DMS153 treated with DMSO at 0.1 percent for 48 hours (cell line): ENCODE measurements at regions not wholly inside any gene's neighbourhood (a gene's known extent, or its start where the extent isn't known, plus 50 kb on each side); places are given as distances from the start of the nearest gene placed in this dataset.
"Not testable (repeated sequence)": the region's sequence is repeated elsewhere in the genome, so short reads cannot be mapped to it uniquely, and the experiment has no call there.

Source experiments
- DNase-seq: peaks from one replicate; lab custom pipeline; 2025; ENCODE audit not compliant: unreplicated experiment; lab: John Stamatoyannopoulos, UW

DNA sequence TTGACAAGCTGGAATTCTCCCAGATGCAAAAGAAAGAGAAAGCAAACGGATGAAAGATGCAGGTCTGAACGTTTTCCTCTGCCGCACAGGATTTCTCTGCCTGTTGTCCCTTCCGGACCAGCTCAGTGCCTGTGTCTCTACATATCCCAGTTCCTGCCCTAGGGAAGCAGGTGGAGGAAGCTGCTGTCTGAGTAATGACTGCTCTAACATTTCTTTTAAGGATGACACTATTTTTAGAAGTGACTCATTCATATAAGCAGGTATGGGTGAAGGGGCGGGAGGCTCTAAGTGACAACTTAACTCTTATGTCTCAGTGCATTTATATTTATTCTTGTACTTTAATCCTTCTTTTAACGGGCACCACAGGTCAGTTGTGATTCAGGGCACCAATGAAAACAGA, 128.8 kb downstream of the SLC24A2 start:
- no peak for DNase-seq

DNA sequence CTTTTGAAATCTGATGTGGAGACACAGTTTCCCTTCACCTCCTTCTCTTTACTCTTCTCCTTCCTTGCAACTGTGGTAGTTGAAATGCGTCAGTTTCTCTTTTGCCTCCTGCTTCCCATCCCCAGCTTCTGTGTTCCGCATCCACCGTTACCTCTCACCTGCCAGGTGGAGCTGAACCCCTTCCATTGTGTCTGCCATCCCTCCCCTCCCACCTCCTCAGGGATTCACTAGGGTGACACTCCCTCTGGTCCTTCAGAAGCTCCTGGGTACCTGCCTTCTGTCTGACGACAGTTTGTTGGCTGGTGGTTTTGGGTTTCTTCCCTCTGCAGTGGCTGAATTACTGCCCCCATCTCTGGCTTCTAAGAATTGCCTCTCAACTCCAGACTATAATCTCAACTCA, 132.1 kb downstream of the SLC24A2 start:
- no peak for DNase-seq

DNA sequence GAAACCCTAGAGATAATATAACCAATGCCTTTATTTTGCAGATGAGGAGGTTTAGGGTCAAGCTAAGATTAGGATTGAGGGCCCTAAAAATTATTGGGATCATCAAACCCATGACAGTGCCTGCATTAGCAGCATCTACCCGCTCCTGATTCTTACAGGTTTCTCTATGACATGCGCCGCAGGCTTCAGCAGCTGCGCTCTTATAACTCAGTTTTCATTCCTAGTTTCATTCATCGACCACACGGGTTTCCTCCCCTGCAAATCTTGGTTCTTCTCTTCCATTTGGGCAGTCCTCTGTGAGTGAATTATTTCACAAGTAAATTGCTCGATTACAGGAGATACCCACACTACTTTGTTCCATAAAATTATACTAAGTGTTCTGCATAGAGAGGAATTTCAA, 137.2 kb downstream of the SLC24A2 start:
- DNase-seq = no peak

DNA sequence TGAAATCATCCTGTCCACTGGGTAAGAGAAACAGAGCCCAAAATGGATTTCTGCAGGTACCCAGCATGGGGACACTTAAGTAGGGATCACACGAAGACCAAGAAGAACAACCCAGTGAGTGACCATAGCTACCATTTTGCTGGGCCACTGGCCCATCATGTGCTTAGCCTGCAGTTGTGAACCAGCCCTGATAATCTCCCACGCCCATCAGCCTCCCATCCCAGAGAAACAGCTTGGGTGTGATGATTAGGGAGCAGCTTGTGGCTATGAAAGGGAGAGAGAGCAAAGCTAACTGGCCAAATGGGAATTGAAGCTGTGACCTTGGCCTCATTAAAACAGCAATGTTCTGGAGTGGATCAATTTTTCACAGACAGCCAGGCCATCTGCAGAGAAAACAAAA, 138.5 kb downstream of the SLC24A2 start:
- DNase-seq = no peak

DNA sequence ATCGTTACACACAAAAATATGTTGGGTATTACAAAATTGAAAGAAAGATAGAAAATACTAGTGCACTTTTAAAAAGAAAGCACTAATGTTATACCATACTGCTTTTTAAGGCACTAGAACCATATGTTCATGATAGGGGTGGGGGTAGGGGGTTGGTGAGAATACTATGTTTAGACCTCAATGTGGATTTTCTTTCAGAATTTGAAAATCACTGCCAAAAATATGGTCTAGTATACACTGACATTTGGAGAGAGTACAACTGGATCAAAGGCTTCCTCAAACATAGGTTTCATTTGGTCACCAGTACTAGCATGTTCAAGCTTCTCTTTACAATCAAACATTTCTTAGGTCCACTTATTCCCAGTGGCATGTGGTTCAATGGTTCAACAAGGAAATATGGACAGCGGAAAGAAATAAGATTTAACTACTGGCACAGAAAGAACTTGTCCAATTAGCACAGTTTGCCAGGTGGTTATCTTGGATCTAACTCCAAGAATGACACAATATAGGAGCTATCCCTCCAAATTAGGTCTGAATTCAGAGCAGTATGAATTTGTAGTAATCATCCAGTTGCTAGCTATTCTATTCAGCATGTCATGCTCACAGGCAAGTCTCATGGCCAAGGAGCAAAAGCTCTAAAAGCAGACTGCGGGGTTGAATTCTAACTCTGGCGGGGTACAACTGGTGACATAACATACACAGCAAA, 139.3 kb downstream of the SLC24A2 start:
- no peak for DNase-seq

DNA sequence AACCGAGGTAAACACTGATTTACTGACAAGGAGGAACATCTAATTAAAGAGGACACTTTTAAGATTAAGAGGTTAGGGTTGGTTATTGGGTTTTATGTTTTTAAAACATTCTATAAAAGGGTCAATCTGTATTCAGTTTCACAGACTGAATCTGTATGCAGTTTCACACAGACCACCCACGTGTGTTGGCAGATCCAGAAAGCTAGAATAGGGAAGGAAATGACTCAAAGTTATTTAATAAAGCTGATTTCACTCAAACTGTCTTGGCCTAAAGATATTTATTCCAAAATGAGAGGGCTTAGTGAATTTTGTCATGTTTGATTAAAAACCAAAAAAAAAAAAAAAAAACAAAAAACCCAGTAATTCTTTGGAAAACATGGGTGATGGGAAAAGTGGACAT, 140.2 kb downstream of the SLC24A2 start:
- DNase-seq = no peak

DNA sequence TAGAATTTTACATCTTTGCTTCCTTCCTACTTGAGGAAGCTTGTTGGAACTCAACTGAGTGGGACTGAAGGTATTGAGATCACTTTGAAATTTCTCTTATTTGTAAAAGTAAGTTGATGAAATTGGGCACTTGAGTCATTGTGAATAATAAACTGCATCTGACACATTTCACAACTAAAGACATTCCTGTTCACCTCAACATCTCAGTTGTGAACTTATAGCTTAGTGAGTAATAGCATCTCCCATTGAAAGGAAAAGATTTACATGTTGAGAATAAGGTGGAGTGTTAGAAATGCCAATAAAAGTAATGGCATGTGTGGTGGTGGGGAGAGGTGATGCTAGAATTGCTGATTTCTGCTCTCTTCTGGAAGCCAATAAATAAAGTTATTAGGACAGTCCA, 145.0 kb downstream of the SLC24A2 start:
- no peak for DNase-seq

DNA sequence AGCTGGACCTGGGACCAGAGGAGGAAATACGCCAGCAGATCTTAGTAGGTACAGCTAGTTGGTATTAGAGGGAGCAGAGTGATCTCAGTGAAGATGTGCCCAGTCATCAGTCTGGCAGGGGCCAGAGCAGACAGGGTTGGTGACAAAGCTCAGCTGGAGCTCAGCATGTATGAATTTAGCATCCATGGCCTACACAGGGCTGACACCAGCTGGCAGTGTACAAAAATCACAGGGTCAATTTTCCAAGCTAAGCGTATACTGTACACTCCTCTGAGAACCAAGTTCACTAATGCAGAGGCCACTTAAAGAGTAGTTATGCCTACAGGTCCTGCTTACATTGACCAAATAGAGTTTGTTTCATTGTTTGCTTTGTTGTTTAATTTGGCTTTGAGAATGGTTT, 146.6 kb downstream of the SLC24A2 start:
- no peak for DNase-seq

DNA sequence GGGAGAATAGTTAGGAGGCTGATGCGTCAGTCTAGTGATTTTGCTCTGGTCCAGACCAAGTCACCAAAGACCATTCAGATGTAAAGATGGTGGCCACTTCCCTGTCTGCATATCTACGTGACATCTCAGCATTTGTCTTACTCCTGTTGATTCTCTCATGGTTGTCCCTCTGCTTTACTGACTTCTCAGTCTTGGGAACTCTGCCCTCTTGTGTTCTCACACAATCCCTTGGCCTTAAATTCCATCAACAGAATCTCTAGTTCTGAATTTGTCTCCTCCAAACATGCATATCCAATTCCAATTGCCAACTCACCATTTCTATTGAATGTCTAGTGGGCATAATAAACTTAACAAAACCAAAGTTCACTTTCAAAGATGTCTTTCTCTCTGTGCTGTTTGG, 147.8 kb downstream of the SLC24A2 start:
- DNase-seq = no peak

DNA sequence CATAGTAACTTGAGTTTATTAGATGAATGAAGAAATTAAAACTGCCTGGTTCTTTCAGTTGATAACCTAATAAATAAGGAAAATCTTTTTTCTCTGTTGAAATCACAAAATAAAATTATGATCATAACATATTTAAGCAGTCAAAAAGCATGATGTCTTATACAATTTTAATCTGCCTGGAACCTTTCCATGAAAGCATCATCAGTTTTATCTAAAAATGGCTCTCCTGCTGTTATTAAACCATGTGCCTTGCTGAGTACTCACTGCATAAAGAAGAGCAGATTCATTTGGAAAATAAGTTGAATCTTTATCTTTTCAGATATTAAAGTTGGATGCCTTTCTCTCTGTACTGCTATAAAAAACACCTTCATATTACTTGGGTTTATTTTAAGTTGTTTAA, 148.8 kb downstream of the SLC24A2 start:
- DNase-seq = no peak

DNA sequence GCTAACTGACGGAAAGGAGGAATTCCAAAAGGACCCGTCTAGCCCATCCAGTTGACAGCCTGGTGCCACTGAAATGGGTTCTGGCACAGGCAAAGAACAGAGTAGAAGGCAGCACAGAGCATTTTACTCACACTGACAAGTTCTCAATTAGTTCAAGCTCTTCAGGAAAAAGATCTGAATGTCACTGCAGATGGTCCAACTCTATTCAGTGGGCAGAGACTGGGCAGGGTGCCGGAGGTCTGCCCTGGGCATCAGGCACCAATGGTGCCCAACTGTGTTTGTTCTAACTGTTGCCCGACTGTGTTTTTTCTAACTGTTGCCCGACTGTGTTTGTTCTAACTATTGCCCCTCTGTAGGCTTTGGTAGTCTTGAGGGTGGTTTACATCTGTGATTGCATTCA, 151.8 kb downstream of the SLC24A2 start:
- DNase-seq = no peak

DNA sequence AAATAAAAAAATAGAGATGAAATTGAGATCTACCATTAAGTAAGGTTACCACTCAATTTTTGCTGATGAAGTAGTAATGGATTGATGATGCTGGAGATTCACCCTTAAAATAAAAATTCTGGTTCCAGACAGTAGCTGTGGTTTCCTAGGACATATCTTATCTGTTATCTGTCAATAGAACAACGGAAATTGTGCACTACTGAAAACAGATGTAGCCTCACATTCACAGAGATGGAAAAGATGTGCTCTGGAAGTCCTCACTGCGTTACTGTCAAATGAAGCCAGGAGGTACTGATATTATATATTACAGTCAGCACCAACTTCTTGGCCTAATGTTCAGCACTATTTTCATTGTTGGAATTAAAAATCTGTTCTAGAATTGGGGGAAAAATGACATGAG, 154.0 kb downstream of the SLC24A2 start:
- no peak for DNase-seq

DNA sequence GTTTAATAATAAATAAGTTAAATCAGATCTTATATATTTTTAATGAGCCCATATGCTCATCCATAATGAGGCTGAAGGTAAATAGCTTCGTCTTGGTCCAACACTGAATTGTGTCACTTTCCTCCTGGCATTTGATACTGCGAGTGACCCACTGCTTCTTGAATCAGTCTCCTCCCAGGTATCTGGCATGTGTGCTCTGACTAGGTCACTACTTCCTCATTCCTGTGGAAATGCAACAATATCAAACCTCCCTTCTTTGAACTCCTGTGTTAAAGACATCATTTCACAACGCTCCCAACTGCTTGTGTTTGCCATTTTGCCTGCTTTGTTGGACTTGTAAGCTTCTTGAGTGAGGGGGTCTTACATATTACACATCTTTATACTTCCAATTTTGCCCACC, 157.7 kb downstream of the SLC24A2 start:
- DNase-seq = no peak

DNA sequence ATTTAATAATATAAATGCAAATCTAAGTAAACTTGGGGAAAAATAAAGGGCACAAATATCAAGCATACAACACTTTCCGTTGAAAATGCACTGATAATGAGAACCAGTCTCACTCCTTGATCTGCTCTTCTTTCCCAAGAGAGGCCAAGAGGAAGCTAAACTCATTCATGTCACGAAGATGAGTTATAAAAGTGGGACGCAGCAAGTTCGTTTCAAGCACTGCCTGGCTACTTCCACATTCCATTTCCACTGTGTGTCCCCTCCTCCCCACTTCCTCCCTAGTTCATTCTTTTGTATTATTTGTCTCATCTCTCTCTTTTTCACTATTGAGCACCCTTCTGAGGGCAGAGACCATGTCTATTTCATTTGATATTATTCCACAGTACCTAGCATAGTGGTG, 158.1 kb downstream of the SLC24A2 start:
- DNase-seq = no peak

DNA sequence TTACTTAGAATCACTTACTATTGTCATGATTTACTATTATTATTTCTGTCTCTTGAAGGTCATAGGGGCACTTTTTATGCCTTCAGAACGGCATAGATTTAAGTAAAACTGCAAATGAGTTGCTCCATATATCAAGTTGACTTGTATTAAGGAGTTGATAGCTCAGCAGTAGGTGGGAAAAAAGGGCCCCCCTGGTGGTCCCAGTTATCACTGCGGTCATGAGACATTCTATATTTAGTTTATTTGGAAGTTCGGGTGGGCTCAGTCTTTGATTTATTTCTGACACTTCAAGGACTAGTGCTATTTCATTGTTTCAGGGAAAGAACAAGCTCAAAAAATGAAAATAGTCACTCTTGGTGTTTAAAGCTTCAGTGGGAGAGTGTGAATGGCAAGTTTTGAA, 159.3 kb downstream of the SLC24A2 start:
- DNase-seq = no peak

DNA sequence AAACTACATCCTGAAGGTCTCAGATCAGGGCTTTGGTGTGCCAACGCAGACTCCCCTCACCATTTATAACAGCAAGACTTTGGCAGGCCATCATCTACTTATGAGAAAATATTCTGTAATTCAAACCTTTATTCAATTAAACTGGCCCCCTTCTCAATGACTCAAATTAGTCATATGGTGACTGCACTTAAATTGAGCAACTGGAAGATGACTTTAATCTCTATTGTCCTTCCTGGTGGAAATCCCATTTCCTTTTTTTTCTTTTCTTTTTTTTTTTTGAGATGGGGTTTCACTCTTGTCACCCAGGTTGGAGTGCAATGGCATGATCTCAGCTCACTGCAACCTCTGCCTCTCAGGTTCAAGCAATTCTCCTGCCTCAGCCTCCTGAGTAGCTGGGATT, 163.4 kb downstream of the SLC24A2 start:
- not testable (repeated sequence) for DNase-seq

DNA sequence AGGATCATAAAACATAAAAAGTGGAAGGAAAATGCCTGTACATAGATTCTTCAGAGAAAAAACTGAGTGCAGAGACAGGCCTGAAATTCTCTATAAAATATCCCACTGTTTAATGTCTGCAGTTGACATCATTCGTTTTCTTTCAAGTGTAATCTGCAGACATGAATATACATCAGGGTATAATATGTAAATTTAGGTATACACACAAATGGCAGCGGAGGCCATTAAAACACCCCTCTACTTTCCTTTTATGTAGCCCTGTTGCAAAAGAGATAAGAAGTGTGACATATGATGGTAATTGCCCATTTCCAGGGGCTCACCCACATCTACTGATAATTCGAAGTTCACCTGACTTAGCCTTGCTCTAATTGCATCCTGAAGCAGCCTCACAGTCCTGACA, 164.3 kb downstream of the SLC24A2 start:
- no peak for DNase-seq

DNA sequence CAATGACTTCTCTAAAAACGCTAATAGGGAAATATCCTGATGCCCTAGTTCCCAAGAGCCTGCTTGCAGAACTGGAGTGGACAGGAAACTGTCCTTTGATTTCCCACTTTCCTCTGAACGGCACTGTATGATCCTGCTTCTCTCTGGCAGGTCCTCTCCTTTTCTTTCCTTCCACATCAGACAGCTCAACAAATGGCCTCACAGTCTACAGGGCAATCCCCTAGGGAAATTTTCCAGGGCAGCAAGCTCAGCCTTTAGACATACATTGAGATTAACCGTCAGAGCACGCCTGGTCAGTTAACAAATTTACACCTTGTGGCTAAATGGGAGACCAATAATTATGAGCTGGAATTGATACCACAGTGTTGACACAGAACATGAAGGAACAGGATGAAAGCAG, 164.9 kb downstream of the SLC24A2 start:
- DNase-seq = no peak

DNA sequence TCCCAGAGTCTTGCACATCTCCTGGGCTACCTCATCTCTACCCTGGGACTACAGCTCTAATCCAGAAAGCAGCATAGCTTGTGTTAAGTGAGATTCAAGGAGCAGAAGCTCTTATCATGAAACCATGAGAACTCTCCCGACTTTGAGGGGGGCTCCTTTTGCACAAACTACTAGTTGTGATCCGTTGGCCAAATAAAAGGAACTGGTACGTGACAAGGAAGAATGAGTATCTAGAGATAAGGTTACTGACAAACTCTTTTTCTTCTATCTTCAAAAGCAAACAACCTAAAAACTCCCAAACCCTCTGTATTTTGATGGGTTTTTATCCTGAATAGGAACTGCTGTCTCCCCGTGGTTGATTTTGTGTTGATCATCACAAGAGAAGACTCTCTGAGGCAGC, 168.5 kb downstream of the SLC24A2 start:
- no peak for DNase-seq

DNA sequence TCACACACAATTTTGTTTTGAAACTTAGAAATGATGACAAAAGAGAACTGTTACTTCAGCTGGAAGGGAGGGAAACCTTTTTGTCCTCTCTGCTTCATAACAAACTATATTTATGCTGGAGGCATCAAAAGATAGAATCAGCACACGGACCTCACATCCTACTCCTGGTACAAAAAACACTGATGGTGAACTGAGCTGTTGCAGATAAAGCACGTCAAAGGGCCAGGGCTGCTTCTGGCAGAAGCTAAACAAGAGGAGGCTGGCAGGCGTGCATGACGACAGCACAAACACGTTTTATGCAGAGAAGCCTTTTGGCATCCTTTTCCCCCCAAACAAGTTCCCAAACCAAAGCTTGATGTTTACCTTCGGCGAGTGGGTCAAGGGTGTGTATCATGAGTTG, 169.6 kb downstream of the SLC24A2 start:
- DNase-seq = no peak

DNA sequence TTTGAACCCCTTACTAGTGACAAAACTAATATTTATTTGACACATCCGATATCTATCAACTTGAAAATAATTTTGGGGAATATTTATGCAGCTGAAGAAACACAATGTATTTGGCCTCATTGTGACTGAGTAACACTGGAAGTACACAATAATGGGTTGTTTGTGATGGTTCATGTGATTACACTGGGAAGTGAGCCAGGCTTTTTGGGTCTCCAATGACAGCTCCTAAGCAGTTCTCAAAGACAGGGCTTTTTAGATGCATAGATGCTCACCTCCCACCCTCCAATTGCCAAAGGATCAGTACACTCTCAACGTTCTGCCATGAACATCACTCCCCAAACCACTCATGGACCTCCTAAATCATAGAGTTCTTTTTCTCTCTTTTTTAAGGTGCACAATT, 170.0 kb downstream of the SLC24A2 start:
- no peak for DNase-seq

DNA sequence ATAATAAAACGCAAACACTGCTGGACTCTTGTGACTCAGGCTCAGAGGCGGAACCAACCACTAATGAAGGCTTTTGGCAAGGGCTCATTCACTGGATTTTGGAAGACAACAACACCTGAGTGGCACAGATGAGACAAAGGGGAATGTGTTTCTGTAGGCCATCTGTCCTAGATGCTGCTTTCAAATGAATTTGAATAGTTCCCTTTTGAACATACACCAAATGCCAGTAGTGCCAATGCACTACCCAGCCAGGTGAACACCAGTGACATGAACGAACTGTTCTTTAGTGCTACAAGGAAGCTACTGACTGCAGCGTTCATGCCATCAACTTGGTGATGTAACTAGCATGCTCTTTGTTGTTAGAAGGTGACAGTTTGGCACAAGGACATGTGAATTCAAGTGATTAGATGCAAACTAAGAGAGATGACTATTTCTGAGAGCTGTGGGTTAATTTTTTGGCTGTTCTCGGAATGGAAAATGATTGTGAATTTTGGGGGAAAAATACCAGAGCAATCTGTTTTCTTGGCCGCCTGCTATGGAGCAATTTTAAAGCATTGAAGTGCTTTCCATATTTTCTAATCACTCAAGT, 173.7 kb downstream of the SLC24A2 start:
- no peak for DNase-seq

DNA sequence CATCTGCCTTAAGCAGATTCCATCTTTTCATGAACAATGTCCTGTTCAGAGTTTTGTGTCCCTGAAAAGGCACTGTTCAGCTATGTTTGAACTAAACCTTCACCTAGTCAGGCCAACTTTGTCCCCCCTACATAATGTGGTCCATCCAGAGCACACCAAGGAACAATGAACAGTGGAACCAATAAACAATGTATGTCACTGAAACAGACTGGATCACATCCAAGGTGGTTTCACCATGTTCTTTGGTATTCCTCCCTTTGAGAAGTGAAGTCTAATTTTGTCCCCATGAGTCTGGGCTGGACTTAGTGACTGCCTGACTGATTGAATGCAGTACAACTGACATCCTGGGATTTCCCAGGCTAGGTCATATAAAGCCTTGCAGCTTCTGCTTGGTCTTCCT, 174.5 kb downstream of the SLC24A2 start:
- no peak for DNase-seq
